Body of pancreas (tissue), 4 donors: ENCODE measurements at regions not wholly inside any gene's neighbourhood (a gene's known extent, or its start where the extent isn't known, plus 50 kb on each side); places are given as distances from the start of the nearest gene placed in this dataset.

ENCODE experiments used
- POLR2A ChIP-seq, 3 donors: fragments of 450-650 bp; IDR thresholded peaks; one replicate each; pipeline ENCODE4 v1.6.1; 2016; ENCODE audit warnings: antibody characterized with exemption in 3 of 3, mild to moderate bottlenecking in 2 of 3
- TF ChIP-seq, protein P1 (sequence below), 7 experiments: fragments of 450-650 bp in 4 of 7; fragments of 200-600 bp in 3 of 7; sonication (generic) in 3 of 7; IDR thresholded peaks; one replicate each; pipeline ENCODE4 v1.5.1; 2016 to 2019; ENCODE audit warnings: antibody characterized with exemption in 7 of 7

DNA sequence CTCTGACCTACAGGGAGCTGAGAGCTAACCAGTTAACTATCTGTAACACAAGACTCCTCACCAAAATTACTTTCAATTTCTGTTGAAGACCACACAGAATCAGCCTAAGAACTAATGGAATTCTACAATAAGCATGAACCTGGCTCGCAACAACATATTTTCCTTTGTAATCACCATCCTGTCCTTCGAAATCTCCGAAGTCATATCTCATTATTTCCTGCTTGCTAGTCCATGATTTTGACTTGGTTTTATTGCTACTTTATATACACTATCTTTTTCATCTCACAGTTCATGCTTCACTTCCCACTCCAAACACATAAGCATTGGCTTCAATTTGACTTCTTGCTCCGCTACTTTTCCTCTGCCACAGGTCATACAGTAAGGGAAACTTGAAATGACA lies 405.8 kb upstream of the FKBP1C start:
- TF ChIP-seq, protein P1, sequence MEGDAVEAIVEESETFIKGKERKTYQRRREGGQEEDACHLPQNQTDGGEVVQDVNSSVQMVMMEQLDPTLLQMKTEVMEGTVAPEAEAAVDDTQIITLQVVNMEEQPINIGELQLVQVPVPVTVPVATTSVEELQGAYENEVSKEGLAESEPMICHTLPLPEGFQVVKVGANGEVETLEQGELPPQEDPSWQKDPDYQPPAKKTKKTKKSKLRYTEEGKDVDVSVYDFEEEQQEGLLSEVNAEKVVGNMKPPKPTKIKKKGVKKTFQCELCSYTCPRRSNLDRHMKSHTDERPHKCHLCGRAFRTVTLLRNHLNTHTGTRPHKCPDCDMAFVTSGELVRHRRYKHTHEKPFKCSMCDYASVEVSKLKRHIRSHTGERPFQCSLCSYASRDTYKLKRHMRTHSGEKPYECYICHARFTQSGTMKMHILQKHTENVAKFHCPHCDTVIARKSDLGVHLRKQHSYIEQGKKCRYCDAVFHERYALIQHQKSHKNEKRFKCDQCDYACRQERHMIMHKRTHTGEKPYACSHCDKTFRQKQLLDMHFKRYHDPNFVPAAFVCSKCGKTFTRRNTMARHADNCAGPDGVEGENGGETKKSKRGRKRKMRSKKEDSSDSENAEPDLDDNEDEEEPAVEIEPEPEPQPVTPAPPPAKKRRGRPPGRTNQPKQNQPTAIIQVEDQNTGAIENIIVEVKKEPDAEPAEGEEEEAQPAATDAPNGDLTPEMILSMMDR (IDR thresholded peaks at IDR 0.05): no peak
- no peak for TF ChIP-seq POLR2A (IDR thresholded peaks at IDR 0.05)
